H9 (cell line): ENCODE measurements at regions not wholly inside any gene's neighbourhood (a gene's known extent, or its start where the extent isn't known, plus 50 kb on each side); places are given as distances from the start of the nearest gene placed in this dataset.

Experiments used
- DNase-seq: peaks from one replicate; pipeline ENCODE4 v3.0.0-alpha.2; 2017
- H2AFZ ChIP-seq: one replicate; pipeline ENCODE4 v1.6.1; 2013; ENCODE audit warnings: mild to moderate bottlenecking, low read length, control low read depth, moderate library complexity
- H2AK5ac ChIP-seq: 2 replicates; pipeline ENCODE4 v1.6.1; 2013; ENCODE audit warnings: low read length, control low read depth, mixed read lengths; ENCODE audit not compliant: insufficient read length
- H2BK120ac ChIP-seq: one replicate; pipeline ENCODE4 v1.6.1; 2013; ENCODE audit warnings: low read depth, mild to moderate bottlenecking, low read length, control low read depth, inconsistent platforms; ENCODE audit not compliant: poor library complexity, severe bottlenecking
- H2BK12ac ChIP-seq: 2 replicates; pipeline ENCODE4 v1.6.1; 2013; ENCODE audit warnings: low read length, control low read depth, mixed read lengths, low read depth; ENCODE audit not compliant: insufficient read length
- H2BK15ac ChIP-seq: 2 replicates; pipeline ENCODE4 v1.6.1; 2013; ENCODE audit warnings: low read depth, low read length, control low read depth
- H2BK20ac ChIP-seq: one replicate; pipeline ENCODE4 v1.6.1; 2013; ENCODE audit warnings: low read depth, mild to moderate bottlenecking, low read length, control low read depth, inconsistent platforms; ENCODE audit not compliant: poor library complexity, severe bottlenecking
- H2BK5ac ChIP-seq: 2 replicates; pipeline ENCODE4 v1.6.1; 2013; ENCODE audit warnings: low read length, control low read depth, mixed read lengths; ENCODE audit not compliant: insufficient read length
- H3K14ac ChIP-seq: 2 replicates; pipeline ENCODE4 v1.6.1; 2013; ENCODE audit warnings: low read length, control low read depth; ENCODE audit not compliant: insufficient read depth
- H3K18ac ChIP-seq: 2 replicates; pipeline ENCODE4 v1.6.1; 2013; ENCODE audit warnings: low read depth, mild to moderate bottlenecking, mixed read lengths, low read length, control low read depth; ENCODE audit not compliant: insufficient read length
- H3K23ac ChIP-seq: 2 replicates; pipeline ENCODE4 v1.6.1; 2013; ENCODE audit warnings: low read length, control low read depth, mixed read lengths, low read depth; ENCODE audit not compliant: insufficient read length
- H3K23me2 ChIP-seq: 2 replicates; pipeline ENCODE4 v1.6.1; 2013; ENCODE audit warnings: low read depth, mild to moderate bottlenecking, mixed read lengths, low read length, control low read depth; ENCODE audit not compliant: insufficient read length, poor library complexity, severe bottlenecking
- H3K27ac ChIP-seq: 2 replicates; pipeline ENCODE4 v1.5.1; 2013; ENCODE audit warnings: low read length, control low read depth, mixed read lengths, low read depth; ENCODE audit not compliant: insufficient read length
- H3K27me3 ChIP-seq: 2 replicates; pipeline ENCODE4 v1.6.1; 2013; ENCODE audit warnings: low read length, control low read depth, inconsistent platforms; ENCODE audit not compliant: insufficient read depth
- H3K4ac ChIP-seq: 2 replicates; pipeline ENCODE4 v1.6.1; 2013; ENCODE audit warnings: low read depth, mild to moderate bottlenecking, control low read depth, inconsistent platforms, low read length, moderate library complexity
- H3K4me1 ChIP-seq: 2 replicates; pipeline ENCODE4 v1.6.1; 2013; ENCODE audit warnings: low read length, control low read depth, inconsistent platforms; ENCODE audit not compliant: insufficient read depth
- H3K4me2 ChIP-seq: 2 replicates; pipeline ENCODE4 v1.6.1; 2013; ENCODE audit warnings: low read length, control low read depth, mixed read lengths; ENCODE audit not compliant: insufficient read length, insufficient read depth
- H3K56ac ChIP-seq: 2 replicates; pipeline ENCODE4 v1.6.1; 2013; ENCODE audit warnings: low read depth, mild to moderate bottlenecking, mixed read lengths, low read length, control low read depth; ENCODE audit not compliant: insufficient read length
- H3K79me1 ChIP-seq: 2 replicates; pipeline ENCODE4 v1.6.1; 2013; ENCODE audit warnings: low read depth, mild to moderate bottlenecking, moderate library complexity, low read length, control low read depth, inconsistent platforms; ENCODE audit not compliant: insufficient read depth, poor library complexity, severe bottlenecking
- H3K79me2 ChIP-seq: 2 replicates; pipeline ENCODE4 v1.6.1; 2013; ENCODE audit warnings: low read length, control low read depth, inconsistent platforms; ENCODE audit not compliant: insufficient read depth
- H3K9ac ChIP-seq: 2 replicates; pipeline ENCODE4 v1.6.1; 2013; ENCODE audit warnings: low read length, control low read depth, mixed read lengths; ENCODE audit not compliant: insufficient read length; ENCODE audit errors: extremely low read depth
- H3K9me3 ChIP-seq: one replicate; pipeline ENCODE4 v1.6.1; 2013; ENCODE audit warnings: low read depth, low read length, inconsistent platforms; ENCODE audit not compliant: control insufficient read depth
- H3T11ph ChIP-seq: one replicate; pipeline ENCODE4 v1.6.1; 2013; ENCODE audit warnings: mild to moderate bottlenecking, low read length, control low read depth, inconsistent platforms
- H4K20me1 ChIP-seq: one replicate; pipeline ENCODE4 v1.6.1; 2013; ENCODE audit not compliant: control insufficient read depth, insufficient read length, insufficient read depth
- H4K5ac ChIP-seq: 2 replicates; pipeline ENCODE4 v1.6.1; 2013; ENCODE audit warnings: low read depth, mild to moderate bottlenecking, mixed read lengths, low read length, control low read depth; ENCODE audit not compliant: insufficient read length
- H4K8ac ChIP-seq: replicated peaks from 2 replicates; pipeline ENCODE4 v1.6.1; 2013; ENCODE audit warnings: low read length, control low read depth, mixed read lengths, low read depth; ENCODE audit not compliant: insufficient read length
- H4K91ac ChIP-seq: 2 replicates; pipeline ENCODE4 v1.6.1; 2013; ENCODE audit warnings: low read depth, mild to moderate bottlenecking, moderate library complexity, mixed read lengths, low read length, control low read depth; ENCODE audit not compliant: insufficient read length
- H3K27ac Mint-ChIP-seq, 3 experiments: 2 replicates in 2 of 3; 3 replicates in 1 of 3; pipeline ENCODE4 v1.8.0; 2020 to 2021; ENCODE audit warnings: mixed read lengths in 3 of 3, mild to moderate bottlenecking in 1 of 3, moderate library complexity in 1 of 3
- H3K27me3 Mint-ChIP-seq: 2 replicates; pipeline ENCODE4 v1.8.0; 2021; ENCODE audit warnings: low read depth, mild to moderate bottlenecking, moderate library complexity, mixed read lengths
- H3K36me3 Mint-ChIP-seq, 3 experiments: 2 replicates in 2 of 3; 3 replicates in 1 of 3; pipeline ENCODE4 v1.8.0; 2020 to 2021; ENCODE audit warnings: low read depth in 3 of 3, mixed read lengths in 3 of 3; ENCODE audit not compliant: insufficient read depth in 1 of 3
- H3K4me1 Mint-ChIP-seq, 2 experiments: 2 replicates each; pipeline ENCODE4 v1.8.0; 2020; ENCODE audit warnings: mixed read lengths in 2 of 2
- H3K4me3 Mint-ChIP-seq, 2 experiments: 2 replicates in 1 of 2; 3 replicates in 1 of 2; pipeline ENCODE4 v1.8.0; 2020 to 2021; ENCODE audit warnings: mild to moderate bottlenecking in 2 of 2, mixed read lengths in 2 of 2, moderate library complexity in 1 of 2
- H3K9me3 Mint-ChIP-seq, 2 experiments: 2 replicates in 1 of 2; 3 replicates in 1 of 2; pipeline ENCODE4 v1.8.0; 2020; ENCODE audit warnings: mild to moderate bottlenecking in 2 of 2, mixed read lengths in 2 of 2, moderate library complexity in 1 of 2
- CTCF ChIP-seq: fragments of 200-600 bp; sonication (generic); conservative IDR thresholded peaks from 3 replicates; pipeline ENCODE4 v1.8.0; 2021; ENCODE audit warnings: antibody characterized with exemption, mild to moderate bottlenecking
- WGBS: extraction: QIAGEN DNeasy Blood & Tissue Kit; methylation state at CpG from one replicate; pipeline ENCODE4 v1.1.7; 2013; ENCODE audit warnings: missing lambda C conversion rate, low lambda C conversion rate, mixed read lengths; ENCODE audit not compliant: insufficient read length; ENCODE audit errors: extremely low coverage; 5-methylcytosine and 5-hydroxymethylcytosine counted together

GRCh38 chr6:137995371-137995770, 111.8 kb downstream of the PERP start:
- Histone ChIP-seq H3K56ac (no peak overlapping the region), H3K4me2 (no peak overlapping the region), H3K79me1 (no peaks in the 10 kb centered on the region), H3K18ac (no peak overlapping the region), H2BK12ac (no peak overlapping the region), H3K27me3 (no peaks in the 10 kb centered on the region), H2BK15ac (no peak overlapping the region), H3K9ac (no peak overlapping the region), H3K23ac (no peak overlapping the region), H3T11ph (no peak overlapping the region), H4K8ac (no peak overlapping the region), H3K23me2 (no peaks in the 10 kb centered on the region), H3K79me2 (no peaks in the 10 kb centered on the region), H3K27ac (no peak overlapping the region), H2BK5ac (no peak overlapping the region), H3K4ac (no peak overlapping the region), H4K5ac (no peak overlapping the region), H3K14ac (no peak overlapping the region), H3K4me1 (no peaks in the 10 kb centered on the region), H2AFZ (no peak overlapping the region), H2BK20ac (no peak overlapping the region), H4K91ac (no peak overlapping the region), H2AK5ac (no peak overlapping the region), H3K9me3 (no peaks in the 10 kb centered on the region), H2BK120ac (no peak overlapping the region), H4K20me1 (no peaks in the 10 kb centered on the region)
- Mint-ChIP-seq H3K4me3 (no peak overlapping the region), H3K36me3 (peaks cover 0 to 4% (median 0%) of the 10 kb centered on the region in 3 experiments; a peak in 2 of 7 replicates), H3K27ac (no peak overlapping the region), H3K27me3 (no peaks in the 10 kb centered on the region; the same call in 1 of the 2 replicates), H3K4me1 (no peaks in the 10 kb centered on the region), H3K9me3 (peaks cover 5 to 14% of the 10 kb centered on the region in 2 experiments; a peak in 4 of 5 replicates)
- no peak for DNase-seq
- TF ChIP-seq CTCF, result no peak
- no CpG with 5 or more reads among the region's 1 CpG for WGBS
